OCI-LY7 (cell line): ENCODE measurements at regions not wholly inside any gene's neighbourhood (a gene's known extent, or its start where the extent isn't known, plus 50 kb on each side); places are given as distances from the start of the nearest gene placed in this dataset.
"Not testable (repeated sequence)": the region's sequence is repeated elsewhere in the genome, so short reads cannot be mapped to it uniquely, and the experiment has no call there.

Experiments used
- BruUV-seq: library from RNA; stranded (reverse); fragments of 400-500 nt; replicated peaks from 2 replicates; lab custom pipeline; 2021; lab: Mats Ljungman, UMichigan
- CTCF ChIA-PET: fragments of 300-600 bp; sonication (Branson Sonifier 250); formaldehyde crosslinking; loops from one replicate; lab custom pipeline; 2022; ENCODE audit warnings: antibody characterized with exemption; ENCODE audit not compliant: unreplicated experiment; lab: Charles Lee
- POLR2A ChIA-PET: fragments of 300-600 bp; sonication (Branson Sonifier 250); formaldehyde crosslinking; loops from one replicate; lab custom pipeline; 2022; ENCODE audit warnings: antibody characterized with exemption; lab: Charles Lee
- DNase-seq: peaks from one replicate; pipeline ENCODE4 v3.0.0-alpha.2; 2015; ENCODE audit warnings: low spot score
- H2AFZ ChIP-seq: fragments of 200-600 bp; sonication (generic), shearing (Covaris generic); 2 replicates; pipeline ENCODE4 v1.6.1; 2014; ENCODE audit warnings: mild to moderate bottlenecking, antibody characterized with exemption, low read length, moderate library complexity
- H3K27ac ChIP-seq: fragments of 200-600 bp; sonication (generic); 2 replicates; pipeline ENCODE4 v1.5.1; 2014; ENCODE audit warnings: mixed run types, low read depth, mild to moderate bottlenecking, moderate library complexity, low read length, inconsistent platforms; ENCODE audit not compliant: poor library complexity, severe bottlenecking
- H3K36me3 ChIP-seq: fragments of 200-600 bp; sonication (generic); 2 replicates; pipeline ENCODE4 v1.6.1; 2014; ENCODE audit warnings: mild to moderate bottlenecking, antibody characterized with exemption, low read length, moderate library complexity, mixed read lengths; ENCODE audit not compliant: insufficient read depth
- H3K4me1 ChIP-seq: fragments of 200-600 bp; sonication (generic); 2 replicates; pipeline ENCODE4 v1.5.1; 2014; ENCODE audit warnings: mild to moderate bottlenecking, low read length; ENCODE audit not compliant: insufficient read depth, poor library complexity, severe bottlenecking
- H3K4me2 ChIP-seq: fragments of 200-600 bp; sonication (generic); 2 replicates; pipeline ENCODE4 v1.6.1; 2014; ENCODE audit warnings: mild to moderate bottlenecking, low read length
- H3K4me3 ChIP-seq: fragments of 200-600 bp; sonication (generic); 2 replicates; pipeline ENCODE4 v1.5.1; 2014; ENCODE audit warnings: mild to moderate bottlenecking, low read depth, low read length; ENCODE audit not compliant: poor library complexity, severe bottlenecking
- H3K79me2 ChIP-seq: fragments of 200-600 bp; sonication (generic); 2 replicates; pipeline ENCODE4 v1.6.1; 2016; ENCODE audit warnings: low read depth, mild to moderate bottlenecking, low read length, moderate library complexity, mixed read lengths; ENCODE audit not compliant: insufficient read depth
- H3K9me2 ChIP-seq: fragments of 200-600 bp; sonication (generic); 2 replicates; pipeline ENCODE4 v1.6.1; 2016; ENCODE audit warnings: mild to moderate bottlenecking, low read length, mixed read lengths; ENCODE audit not compliant: insufficient read depth
- H3K9me3 ChIP-seq: fragments of 200-600 bp; sonication (generic); 2 replicates; pipeline ENCODE4 v1.6.1; 2014; ENCODE audit warnings: mild to moderate bottlenecking, mixed run types, low read length, mixed read lengths
- H4K20me1 ChIP-seq: fragments of 200-600 bp; sonication (generic); 2 replicates; pipeline ENCODE4 v1.6.1; 2014; ENCODE audit warnings: mild to moderate bottlenecking, antibody characterized with exemption, low read length, moderate library complexity, mixed read lengths; ENCODE audit not compliant: insufficient read depth
- intact Hi-C: fragments of 100-400 bp; cut with micrococcal nuclease; formaldehyde crosslinking; loops from one replicate; pipeline ENCODE4 v1.10.0; 2022; ENCODE audit not compliant: unreplicated experiment

DNA sequence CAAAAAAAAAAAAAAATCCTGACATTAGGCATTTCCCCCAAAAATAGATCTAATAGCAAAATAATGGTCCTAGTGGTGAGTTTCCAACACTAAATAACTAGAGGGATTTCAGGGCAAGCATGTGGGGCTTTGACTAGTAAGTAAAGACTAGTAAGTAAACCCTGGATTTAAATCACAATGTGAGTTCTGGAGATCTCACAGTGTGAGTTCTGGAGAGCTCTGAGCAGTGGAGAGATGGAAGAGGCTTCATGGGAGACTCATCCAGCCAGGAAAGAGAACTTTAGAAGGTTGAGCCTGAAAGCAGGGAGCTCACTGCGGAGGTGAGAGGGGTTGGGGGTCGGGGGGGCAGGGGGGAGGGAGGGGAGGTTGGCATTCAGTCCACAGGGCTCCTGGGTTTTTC is 373.4 kb downstream of the SPATA31A1 start:
- H3K36me3 ChIP-seq, H3K4me1 ChIP-seq, H3K79me2 ChIP-seq, CTCF ChIA-PET, H3K4me3 ChIP-seq, BruUV-seq, H3K9me2 ChIP-seq, intact Hi-C loops, H2AFZ ChIP-seq, POLR2A ChIA-PET, DNase-seq, H4K20me1 ChIP-seq, H3K27ac ChIP-seq, H3K4me2 ChIP-seq, H3K9me3 ChIP-seq: not testable (repeated sequence)

DNA sequence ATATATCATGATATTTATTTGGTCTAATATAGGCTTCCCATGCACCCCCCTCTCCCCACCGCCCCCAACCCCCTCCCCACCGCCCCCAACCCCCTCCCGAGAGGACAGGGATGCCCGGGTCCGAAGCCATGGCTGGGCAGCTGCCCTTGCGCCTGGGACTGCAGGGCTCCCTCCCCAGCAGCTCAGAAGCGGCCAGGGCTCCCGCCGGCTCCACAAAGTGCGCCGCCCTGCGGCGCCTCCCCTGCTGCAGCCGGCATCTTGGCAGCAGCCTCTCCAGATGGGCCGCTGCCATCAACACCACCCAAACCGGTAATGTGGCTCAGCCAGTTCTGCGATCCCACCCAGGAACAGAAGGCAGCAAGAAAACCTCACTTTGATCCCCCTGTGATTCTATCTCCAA is 389.4 kb downstream of the SPATA31A1 start:
- H3K4me3 ChIP-seq, CTCF ChIA-PET, H3K27ac ChIP-seq, DNase-seq, H3K79me2 ChIP-seq, POLR2A ChIA-PET, H3K36me3 ChIP-seq, H4K20me1 ChIP-seq, intact Hi-C loops, H3K9me3 ChIP-seq, H3K9me2 ChIP-seq, BruUV-seq, H2AFZ ChIP-seq, H3K4me1 ChIP-seq, H3K4me2 ChIP-seq: not testable (repeated sequence)

DNA sequence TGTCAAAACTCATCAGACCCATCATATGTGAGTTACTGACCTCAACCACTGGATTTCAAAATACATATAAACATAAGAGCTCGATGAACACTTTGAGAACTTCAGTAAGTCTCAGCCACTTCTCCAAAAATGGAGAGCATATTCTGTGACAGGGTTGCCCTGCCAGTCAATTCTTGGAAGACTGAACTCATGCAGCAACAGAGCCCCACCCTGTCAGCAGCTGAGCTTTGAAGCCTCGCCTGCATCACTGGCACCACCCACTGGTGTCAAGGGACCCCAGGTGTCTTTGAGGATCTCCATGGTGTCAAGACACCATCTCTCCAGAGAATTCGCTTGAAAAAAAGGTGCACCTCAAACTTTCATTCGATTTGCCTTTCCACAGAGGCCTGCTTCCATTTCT is 420.1 kb downstream of the SPATA31A1 start:
- BruUV-seq, DNase-seq, H3K9me3 ChIP-seq, H3K4me2 ChIP-seq, H3K4me3 ChIP-seq, H4K20me1 ChIP-seq, H3K27ac ChIP-seq, POLR2A ChIA-PET, H2AFZ ChIP-seq, CTCF ChIA-PET, H3K79me2 ChIP-seq, H3K4me1 ChIP-seq, H3K9me2 ChIP-seq, H3K36me3 ChIP-seq, intact Hi-C loops: not testable (repeated sequence)

DNA sequence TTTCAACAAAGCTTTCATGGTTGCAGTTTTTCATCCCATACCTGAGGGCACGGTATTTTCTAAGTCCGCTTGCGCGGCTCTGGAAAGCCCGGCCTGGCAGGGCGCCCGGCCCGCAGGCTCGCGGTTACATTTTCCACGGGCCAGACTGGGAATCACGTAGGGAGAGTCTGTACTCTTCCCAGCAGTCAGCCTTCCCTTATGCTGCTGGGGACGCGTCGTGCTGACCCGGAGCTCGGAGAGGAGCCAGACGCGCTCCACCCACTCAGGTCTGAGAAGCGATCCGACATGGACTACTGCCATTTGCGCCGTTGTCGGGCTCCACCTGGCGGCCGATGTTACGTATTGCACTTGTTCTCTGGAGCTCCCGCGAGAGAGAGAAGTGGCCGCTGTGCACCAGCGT is 435.9 kb downstream of the SPATA31A1 start:
- H3K9me3 ChIP-seq, H3K4me3 ChIP-seq, H4K20me1 ChIP-seq, BruUV-seq, H3K27ac ChIP-seq, H3K9me2 ChIP-seq, H2AFZ ChIP-seq, intact Hi-C loops, H3K79me2 ChIP-seq, H3K4me1 ChIP-seq, H3K36me3 ChIP-seq, POLR2A ChIA-PET, DNase-seq, CTCF ChIA-PET, H3K4me2 ChIP-seq: not testable (repeated sequence)

DNA sequence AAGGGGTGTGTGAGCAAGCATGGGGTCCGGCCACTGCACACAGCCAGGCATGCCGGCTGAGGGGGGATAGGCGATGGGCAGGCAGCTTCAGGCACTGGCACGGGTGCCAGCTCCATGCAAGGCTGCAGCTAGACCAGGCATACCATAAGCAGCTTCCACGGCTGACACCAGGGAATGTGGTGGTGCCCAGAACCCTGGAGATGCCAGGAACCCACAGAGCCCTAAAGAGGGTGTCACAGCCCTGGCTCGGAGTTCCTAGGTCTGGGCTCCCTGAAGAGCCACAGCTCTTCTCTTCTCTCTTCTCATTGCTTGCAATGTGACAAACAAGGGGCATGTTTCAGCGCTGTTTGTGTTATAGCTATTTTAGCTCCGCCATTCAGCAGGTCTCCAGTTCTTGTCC is 442.5 kb downstream of the SPATA31A1 start:
- H3K27ac ChIP-seq, POLR2A ChIA-PET, H3K36me3 ChIP-seq, DNase-seq, H3K4me3 ChIP-seq, BruUV-seq, intact Hi-C loops, H3K9me2 ChIP-seq, H3K4me2 ChIP-seq, H2AFZ ChIP-seq, H3K4me1 ChIP-seq, H4K20me1 ChIP-seq, CTCF ChIA-PET, H3K79me2 ChIP-seq, H3K9me3 ChIP-seq: not testable (repeated sequence)

DNA sequence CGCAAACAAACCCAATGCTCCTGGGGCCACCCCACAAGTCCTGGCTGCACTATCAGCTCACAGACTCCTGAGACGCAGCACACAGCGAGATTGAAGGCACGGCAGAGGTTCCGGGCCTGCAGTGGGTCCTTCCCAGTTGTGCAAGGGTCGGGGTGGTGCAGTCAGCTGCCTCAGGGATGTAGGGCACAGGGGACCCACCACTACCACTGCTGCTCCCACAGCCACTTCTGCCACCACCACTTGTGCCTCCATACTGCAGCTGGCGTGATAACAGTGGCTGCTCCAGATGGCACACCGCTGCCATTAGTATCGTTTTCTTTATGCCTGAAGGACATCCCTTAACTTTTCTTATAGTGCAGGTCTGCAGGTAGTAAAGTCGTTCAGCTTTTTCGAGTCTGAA is 443.8 kb downstream of the SPATA31A1 start:
- H3K9me2 ChIP-seq, H3K27ac ChIP-seq, H3K4me2 ChIP-seq, H2AFZ ChIP-seq, H3K9me3 ChIP-seq, DNase-seq, H3K36me3 ChIP-seq, H4K20me1 ChIP-seq, H3K4me3 ChIP-seq, intact Hi-C loops, BruUV-seq, H3K4me1 ChIP-seq, CTCF ChIA-PET, H3K79me2 ChIP-seq, POLR2A ChIA-PET: not testable (repeated sequence)

DNA sequence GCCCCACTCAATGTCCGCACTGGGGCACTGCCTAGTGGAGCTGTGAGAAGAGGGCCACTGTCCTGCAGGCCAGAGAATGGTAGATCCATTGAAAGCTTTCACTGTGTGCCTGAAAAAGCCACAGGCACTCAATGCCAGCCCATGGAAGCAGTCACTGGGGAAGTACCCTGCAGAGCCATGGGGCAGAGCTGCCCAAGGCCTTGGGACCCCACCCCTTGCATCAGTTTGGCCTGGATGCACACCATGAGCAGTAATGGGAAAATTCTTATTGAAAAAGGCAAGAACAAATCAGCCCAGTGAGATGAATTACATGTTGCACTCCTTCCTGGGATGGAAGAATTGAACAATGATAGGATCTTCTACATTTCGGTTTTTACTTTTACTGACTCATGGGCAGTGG is 447.1 kb downstream of the SPATA31A1 start:
- H3K9me3 ChIP-seq, H2AFZ ChIP-seq, H3K79me2 ChIP-seq, H3K4me3 ChIP-seq, H3K4me2 ChIP-seq, H3K36me3 ChIP-seq, DNase-seq, H3K4me1 ChIP-seq, H3K27ac ChIP-seq, intact Hi-C loops, H4K20me1 ChIP-seq, H3K9me2 ChIP-seq, POLR2A ChIA-PET, BruUV-seq, CTCF ChIA-PET: not testable (repeated sequence)
